Endothelial cell of umbilical vein (primary cell): ENCODE measurements at regions not wholly inside any gene's neighbourhood (a gene's known extent, or its start where the extent isn't known, plus 50 kb on each side); places are given as distances from the start of the nearest gene placed in this dataset.

Experiments used
- BruUV-seq: library from RNA; stranded (reverse); fragments of 400-500 nt; replicated peaks from 2 replicates; lab custom pipeline; 2021; lab: Mats Ljungman, UMichigan
- CTCF ChIA-PET: fragments of 300-600, 350-600 bp; sonication (Branson Sonifier 250); formaldehyde crosslinking; loops from one replicate; lab custom pipeline; 2021; ENCODE audit warnings: antibody characterized with exemption, inconsistent platforms; lab: Charles Lee
- POLR2A ChIA-PET: fragments of 300-600, 350-600 bp; sonication (Branson Sonifier 250); formaldehyde crosslinking; loops from one replicate; lab custom pipeline; 2021; ENCODE audit warnings: antibody characterized with exemption, inconsistent platforms; lab: Charles Lee
- DNase-seq: peaks from one replicate; pipeline ENCODE4 v3.0.0-alpha.2; 2011; ENCODE audit warnings: low read depth, low spot score
- FAIRE-seq: peaks from 2 replicates; lab custom pipeline; 2011; peaks lifted over from hg19 to GRCh38; lab: Jason Lieb, UNC
- H2AFZ ChIP-seq: 2 replicates; pipeline ENCODE4 v1.6.0; 2012; ENCODE audit warnings: low read depth, low read length, control low read depth, inconsistent platforms
- H3K27ac ChIP-seq: 2 replicates; pipeline ENCODE4 v1.5.1; 2011; ENCODE audit warnings: low read depth, mild to moderate bottlenecking, control low read depth, low read length, moderate library complexity; ENCODE audit not compliant: insufficient read depth
- H3K27me3 ChIP-seq, 2 experiments: 2 replicates each; pipeline versions ENCODE4 v1.6.0 to v1.6.1; 2011; ENCODE audit warnings: low read length in 2 of 2, mixed read lengths in 1 of 2; ENCODE audit not compliant: control insufficient read depth in 2 of 2, insufficient read depth in 2 of 2
- H3K36me3 ChIP-seq, 2 experiments: 2 replicates in 1 of 2; 3 replicates in 1 of 2; pipeline ENCODE4 v1.5.1; 2011; ENCODE audit warnings: low read length in 2 of 2, mild to moderate bottlenecking in 1 of 2, moderate library complexity in 1 of 2; ENCODE audit not compliant: control insufficient read depth in 2 of 2, insufficient read depth in 2 of 2; ENCODE audit errors: extremely low read depth in 1 of 2
- H3K4me1 ChIP-seq: 3 replicates; pipeline ENCODE4 v1.5.1; 2011; ENCODE audit warnings: mild to moderate bottlenecking, low read length; ENCODE audit not compliant: control insufficient read depth, insufficient read depth; ENCODE audit errors: extremely low read depth
- H3K4me2 ChIP-seq: 2 replicates; pipeline ENCODE4 v1.6.1; 2011; ENCODE audit warnings: low read length, control low read depth, mixed read lengths; ENCODE audit not compliant: insufficient read depth
- H3K4me3 ChIP-seq, 3 experiments: fragments of 200-600 bp in 1 of 3; sonication (generic), shearing (Covaris generic) in 1 of 3; replicated peaks in 1 of 3; 2 replicates each; pipeline ENCODE4 v1.5.1; 2011 to 2016; ENCODE audit warnings: control low read depth in 3 of 3, low read length in 3 of 3, mild to moderate bottlenecking in 2 of 3, inconsistent platforms in 1 of 3, low read depth in 1 of 3, moderate library complexity in 1 of 3; ENCODE audit not compliant: insufficient read depth in 1 of 3
- H3K79me2 ChIP-seq: 2 replicates; pipeline ENCODE4 v1.6.0; 2012; ENCODE audit warnings: low read length, inconsistent platforms; ENCODE audit not compliant: control insufficient read depth, insufficient read depth
- H3K9ac ChIP-seq: replicated peaks from 2 replicates; pipeline ENCODE3; 2011; ENCODE audit warnings: low read length, control low read depth; ENCODE audit not compliant: insufficient read depth; ENCODE audit errors: extremely low read depth
- H3K9me1 ChIP-seq: replicated peaks from 3 replicates; pipeline ENCODE4 v1.6.0; 2011; ENCODE audit warnings: mild to moderate bottlenecking, low read length; ENCODE audit not compliant: control insufficient read depth, insufficient read depth; ENCODE audit errors: extremely low read depth
- H3K9me3 ChIP-seq: replicated peaks from 2 replicates; pipeline ENCODE4 v1.5.1; 2012; ENCODE audit warnings: low read length, inconsistent platforms; ENCODE audit not compliant: control insufficient read depth, insufficient read depth
- H4K20me1 ChIP-seq: replicated peaks from 2 replicates; pipeline ENCODE3; 2011; ENCODE audit warnings: mild to moderate bottlenecking, low read length; ENCODE audit not compliant: control insufficient read depth, insufficient read depth; ENCODE audit errors: extremely low read depth
- CTCF ChIP-seq, 2 donors: IDR thresholded peaks; 1 replicate in 1 of 2; 2 replicates in 1 of 2; pipeline ENCODE4 v1.5.1; 2011; ENCODE audit warnings: low read length in 2 of 2, mild to moderate bottlenecking in 2 of 2, moderate library complexity in 2 of 2, control low read depth in 1 of 2, inconsistent platforms in 1 of 2, low read depth in 1 of 2; ENCODE audit not compliant: insufficient read depth in 1 of 2; ENCODE audit errors: extremely low read depth in 1 of 2
- EZH2 ChIP-seq: IDR thresholded peaks from 2 replicates; pipeline ENCODE4 v1.6.1; 2012; ENCODE audit warnings: borderline replicate concordance, low read depth, mild to moderate bottlenecking, moderate library complexity, low read length, inconsistent platforms; ENCODE audit not compliant: severe bottlenecking
- FOS ChIP-seq: IDR thresholded peaks from 2 replicates; pipeline ENCODE4 v1.6.1; 2011; ENCODE audit warnings: mild to moderate bottlenecking, low read length, moderate library complexity, borderline replicate concordance; ENCODE audit not compliant: insufficient read depth
- GATA2 ChIP-seq: IDR thresholded peaks from 2 replicates; pipeline ENCODE4 v1.7.0; 2011; ENCODE audit warnings: low read depth, mild to moderate bottlenecking, moderate library complexity, mixed read lengths, low read length; ENCODE audit not compliant: insufficient read length, insufficient read depth
- JUN ChIP-seq: IDR thresholded peaks from 2 replicates; pipeline ENCODE4 v1.6.1; 2011; ENCODE audit warnings: borderline replicate concordance, low read depth; ENCODE audit not compliant: insufficient read length, insufficient read depth
- MYC ChIP-seq: IDR thresholded peaks from one replicate; pipeline ENCODE4 v1.6.1; 2011; ENCODE audit warnings: mild to moderate bottlenecking, low read depth, low read length
- POLR2AphosphoS5 ChIP-seq: IDR thresholded peaks from 2 replicates; pipeline ENCODE4 v1.6.1; 2012; ENCODE audit warnings: low read depth, mild to moderate bottlenecking, control low read depth, low read length, moderate library complexity; ENCODE audit not compliant: insufficient read depth
- dilution Hi-C: fragments of 300-500 bp; cut with MboI; formaldehyde crosslinking; loops from one replicate; pipeline ENCODE4 v1.15.0; 2019; ENCODE audit warnings: low sequenced_read_pairs; ENCODE audit not compliant: extremely low pct_ligation_motif_present
- intact Hi-C: fragments of 100-400 bp; cut with micrococcal nuclease; formaldehyde crosslinking; loops from one replicate; pipeline ENCODE4 v1.10.0; 2022

- FAIRE-seq (no peak), DNase-seq (peak; percentile 6)
- H3K36me3 ChIP-seq: no peaks in the 10 kb centered on the region
- intact Hi-C loops (no loop called here), dilution Hi-C loops (no loop called here)
- BruUV-seq: no TSS peak
- H3K79me2 ChIP-seq: no peaks in the 10 kb centered on the region
- ChIA-PET CTCF (no interaction called here), POLR2A (no interaction called here)
- no peaks in the 10 kb centered on the region for H3K4me1 ChIP-seq
- no peak for TF ChIP-seq EZH2
- TF ChIP-seq MYC: no peak
- no peak for TF ChIP-seq GATA2
- H3K4me3 ChIP-seq: no peak overlapping the region
- H3K9me1 ChIP-seq: peaks cover 2% of the 10 kb centered on the region
- H3K9ac ChIP-seq: no peak overlapping the region
- no peak overlapping the region for H3K27ac ChIP-seq
- no peak overlapping the region for H3K4me2 ChIP-seq
- no peaks in the 10 kb centered on the region for H3K9me3 ChIP-seq
- H3K27me3 ChIP-seq: no peaks in the 10 kb centered on the region
- no peaks in the 10 kb centered on the region for H4K20me1 ChIP-seq
- H2AFZ ChIP-seq: no peak overlapping the region
Measured at GRCh38 chr12:17950898-17951297, 139.1 kb downstream of the RERGL start.

- ChIA-PET POLR2A (no interaction called here), CTCF (interaction anchor here (1.1 kb wide), 1 partner anchor 33 kb away, joined by 3 read pairs; no protein-coding TSS in a partner anchor)
- TF ChIP-seq JUN: no peak
- TF ChIP-seq CTCF (IDR thresholded peaks at IDR 0.05; ENCODE audit: extremely low read depth in 1 of 2, insufficient read depth in 1 of 2, low read depth in 1 of 2, low read length in 2 of 2): no peak
- no peak for TF ChIP-seq EZH2
- no peak for TF ChIP-seq FOS
- no peak for TF ChIP-seq GATA2
- TF ChIP-seq POLR2AphosphoS5: no peak
- no peaks in the 10 kb centered on the region for H3K4me1 ChIP-seq
- no peaks in the 10 kb centered on the region for H3K9me3 ChIP-seq
- H3K4me3 ChIP-seq: no peak overlapping the region
- no peak overlapping the region for H3K27ac ChIP-seq
- H3K9ac ChIP-seq: no peak overlapping the region
- no peaks in the 10 kb centered on the region for H4K20me1 ChIP-seq
- H3K9me1 ChIP-seq: peaks cover 2% of the 10 kb centered on the region
- no peak for DNase-seq
- H3K36me3 ChIP-seq: no peaks in the 10 kb centered on the region
- no TSS peak for BruUV-seq
- dilution Hi-C loops: no loop called here
- no peak overlapping the region for H3K4me2 ChIP-seq
- H3K27me3 ChIP-seq: no peaks in the 10 kb centered on the region
- H3K79me2 ChIP-seq: no peaks in the 10 kb centered on the region
- intact Hi-C loops: no loop called here
- FAIRE-seq: no peak
- no peak overlapping the region for H2AFZ ChIP-seq
Measured at GRCh38 chr12:17949558-17950141, 140.3 kb downstream of the RERGL start.
